A172 (cell line): ENCODE measurements at regions not wholly inside any gene's neighbourhood (a gene's known extent, or its start where the extent isn't known, plus 50 kb on each side); places are given as distances from the start of the nearest gene placed in this dataset.

Source experiments
- DNase-seq: peaks from one replicate; pipeline ENCODE4 v3.0.0-alpha.2; 2015; ENCODE audit warnings: low spot score

GRCh38 chr9:108720191-108720642 is 135.6 kb downstream of the ACTL7B start:
- no peak for DNase-seq

DNA sequence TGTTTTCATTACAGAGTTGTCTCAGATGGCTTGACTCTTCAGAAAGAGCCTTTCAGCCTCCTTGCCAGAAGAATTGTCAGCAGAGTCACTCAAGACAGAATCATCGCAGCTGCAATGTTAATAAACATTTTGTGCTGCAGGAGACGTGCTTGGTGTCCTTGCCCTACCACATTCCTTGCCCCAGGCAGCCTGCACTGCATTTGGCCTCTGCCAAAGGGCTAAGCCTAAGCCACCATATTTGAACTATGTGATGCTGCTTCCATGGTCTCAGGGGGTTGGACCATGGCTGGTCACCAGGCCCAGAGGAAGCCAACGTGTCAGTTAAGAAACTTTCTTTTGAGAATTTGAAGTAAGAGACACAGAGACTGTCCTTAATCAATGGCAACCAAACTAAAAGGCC is 145.4 kb downstream of the ACTL7B start:
- DNase-seq, result no peak

GRCh38 chr9:108709997-108710396 is 145.8 kb downstream of the ACTL7B start:
- no peak for DNase-seq

DNA sequence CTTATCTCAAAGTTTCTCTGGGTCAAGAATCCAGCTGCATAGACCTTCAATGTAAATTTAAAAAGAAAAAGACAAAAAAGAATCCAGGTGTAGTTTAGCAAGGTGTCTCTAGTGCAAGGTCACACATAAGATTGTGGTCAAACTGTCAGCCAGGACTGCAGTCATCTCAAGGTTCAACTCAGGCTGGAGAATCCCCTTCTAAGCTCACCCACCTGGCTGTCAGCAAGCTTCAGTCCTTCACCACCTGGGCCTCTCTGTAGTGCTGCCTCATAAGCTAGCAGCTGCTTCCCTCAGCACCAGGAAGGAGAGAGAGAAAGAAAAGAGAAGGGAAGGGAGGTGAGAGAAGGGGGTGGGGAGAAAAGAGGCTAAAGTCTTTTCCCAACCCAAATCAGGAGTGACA is 146.7 kb downstream of the ACTL7B start:
- DNase-seq, result no peak

DNA sequence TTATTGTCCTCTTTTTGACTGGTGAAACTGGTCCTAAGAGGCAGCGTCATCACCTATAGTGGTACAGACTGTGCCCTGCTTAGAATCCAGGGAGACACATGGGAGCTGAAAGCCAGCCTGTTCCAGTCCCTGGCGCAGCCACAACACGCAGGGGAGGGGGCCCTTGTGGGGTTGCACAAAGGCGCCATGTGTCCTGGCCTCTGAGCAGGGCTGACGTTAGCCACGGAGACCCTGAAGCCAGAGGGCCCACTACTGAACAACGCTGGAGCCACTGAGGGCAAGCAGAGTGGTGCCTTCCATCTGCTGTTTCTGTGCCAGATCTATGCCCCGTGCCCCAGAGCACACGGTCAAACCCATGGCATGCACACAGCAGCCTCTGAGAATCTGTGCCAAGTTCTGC is 147.3 kb downstream of the ACTL7B start:
- no peak for DNase-seq

DNA sequence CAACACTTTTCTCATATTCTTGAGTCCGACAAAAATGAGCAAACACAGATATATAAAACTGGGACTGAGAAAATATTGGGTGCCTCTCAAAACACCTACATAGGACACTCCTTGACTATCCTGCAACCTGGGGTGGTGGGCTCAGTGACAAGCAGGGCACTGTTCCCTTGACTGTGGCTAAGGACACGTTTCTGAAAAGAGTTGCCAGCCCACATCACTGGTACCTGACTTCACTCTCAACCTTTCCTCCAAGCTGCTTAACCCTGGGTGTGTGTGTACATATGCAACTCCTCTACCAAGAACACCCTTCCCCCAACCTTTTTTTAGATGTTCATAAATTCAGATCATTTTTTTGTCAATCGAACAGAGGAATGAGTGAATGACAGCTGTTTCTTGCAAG is 148.7 kb downstream of the ACTL7B start:
- no peak for DNase-seq

DNA sequence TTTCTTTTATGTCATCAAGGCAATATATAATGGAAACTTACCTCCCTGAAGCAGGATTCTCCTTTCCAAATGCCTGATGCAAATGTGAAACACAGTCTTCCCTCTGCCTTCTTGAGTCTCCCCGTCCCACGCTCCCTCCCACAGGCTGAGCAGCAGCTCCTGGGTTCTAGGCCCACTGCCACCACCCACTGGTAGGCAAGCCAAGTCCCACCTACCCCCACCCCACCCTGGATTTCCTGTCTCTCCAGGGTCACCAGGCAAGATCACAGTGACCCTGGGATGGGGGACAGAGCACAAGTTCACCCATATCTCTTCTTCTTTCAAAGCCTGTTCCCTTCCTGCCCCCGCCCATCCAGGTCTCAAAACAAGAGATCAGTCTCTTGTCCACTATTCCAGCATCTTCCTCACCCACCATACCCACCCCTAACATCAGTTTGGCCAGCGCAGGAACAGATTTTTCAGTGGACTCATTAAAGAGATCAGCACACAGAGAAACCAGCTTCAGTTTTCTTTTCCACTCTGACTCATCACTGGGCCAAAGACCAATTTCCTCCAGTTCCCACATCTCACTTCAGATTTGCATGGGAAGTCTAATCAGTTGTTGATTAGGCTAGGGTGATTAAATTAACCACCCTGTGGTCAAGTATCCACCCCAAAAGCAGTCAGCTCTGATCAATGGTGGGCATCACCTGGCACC is 151.5 kb downstream of the ACTL7B start:
- no peak for DNase-seq

DNA sequence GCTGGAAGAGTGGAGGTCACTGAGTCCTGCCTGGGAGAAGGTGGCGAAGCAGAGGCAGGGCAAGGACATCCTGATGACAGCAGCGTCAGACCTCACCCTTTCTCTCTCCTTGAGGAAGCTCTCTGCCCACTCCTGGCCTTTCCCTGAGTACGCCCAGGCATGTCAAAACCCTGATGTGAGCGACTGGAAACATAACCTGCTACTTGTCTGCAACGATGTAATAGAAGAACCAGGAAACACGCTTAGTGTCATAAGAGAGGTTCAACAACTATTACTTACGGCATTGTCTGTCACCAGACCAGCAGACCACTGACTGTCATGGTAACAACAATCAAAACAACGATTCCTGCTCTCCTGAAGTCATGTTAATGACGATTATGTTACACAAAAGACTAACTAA is 152.4 kb downstream of the ACTL7B start:
- no peak for DNase-seq

DNA sequence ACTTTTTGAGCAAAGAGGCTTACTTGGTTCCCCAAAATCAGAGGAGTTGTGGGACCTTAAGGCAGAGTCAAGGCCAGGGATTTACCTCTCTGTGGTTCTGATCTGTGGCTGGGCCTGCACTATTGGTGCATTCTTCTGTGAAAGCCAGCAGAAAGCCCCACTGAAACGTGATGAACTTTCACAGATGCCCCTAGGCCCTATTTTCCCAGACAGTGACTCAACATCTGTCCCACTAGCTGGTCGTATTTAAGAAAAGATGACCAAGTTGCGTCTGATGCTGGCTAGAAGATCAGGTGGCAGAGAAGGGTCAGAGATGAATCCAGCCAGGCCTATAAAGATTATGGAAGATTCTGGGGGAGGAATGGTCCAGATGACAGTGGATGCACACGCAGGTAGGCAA is 153.1 kb downstream of the ACTL7B start:
- DNase-seq, result no peak

DNA sequence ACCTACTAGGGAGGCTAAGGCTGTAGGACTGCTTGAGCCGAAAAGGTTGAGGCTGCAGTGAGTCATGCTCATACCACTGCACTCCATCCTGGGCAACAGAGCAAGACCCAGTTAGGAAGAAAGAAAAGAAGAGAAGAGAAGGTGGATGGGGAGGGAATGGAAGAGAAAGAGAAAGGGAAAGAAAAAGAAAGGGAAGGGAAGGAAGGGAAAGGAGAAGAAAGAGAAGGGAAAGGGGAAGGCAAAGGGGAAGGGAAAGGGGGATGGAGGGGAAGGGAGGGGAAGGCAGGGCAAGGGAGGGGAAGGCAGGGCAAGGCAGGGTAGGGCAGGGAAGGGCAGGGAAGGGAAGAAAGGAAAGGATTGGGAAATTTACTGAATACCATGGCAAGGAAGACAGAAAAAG is 157.0 kb downstream of the ACTL7B start:
- no peak for DNase-seq

DNA sequence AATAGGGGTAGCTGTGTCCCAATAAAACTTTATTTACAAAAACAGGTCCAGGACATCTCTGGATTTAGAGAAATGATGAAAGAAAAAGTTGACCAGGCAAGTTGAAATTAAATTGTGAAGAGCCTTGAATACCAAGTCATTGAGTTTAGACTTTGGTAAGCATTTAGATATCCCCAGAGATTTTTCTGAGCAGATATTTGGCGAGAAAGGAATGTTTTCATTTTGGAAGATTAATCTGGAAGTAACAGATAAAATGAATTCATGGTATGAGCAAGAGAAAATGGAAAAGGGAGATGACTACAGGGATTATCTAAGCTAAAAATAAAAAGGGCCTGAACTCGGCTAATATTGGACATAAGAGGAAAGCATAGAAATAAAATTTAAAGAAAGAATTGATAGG is 157.6 kb downstream of the ACTL7B start:
- no peak for DNase-seq

- DNase-seq, result no peak
Measured at GRCh38 chr9:108696156-108696555, 159.6 kb downstream of the ACTL7B start.

DNA sequence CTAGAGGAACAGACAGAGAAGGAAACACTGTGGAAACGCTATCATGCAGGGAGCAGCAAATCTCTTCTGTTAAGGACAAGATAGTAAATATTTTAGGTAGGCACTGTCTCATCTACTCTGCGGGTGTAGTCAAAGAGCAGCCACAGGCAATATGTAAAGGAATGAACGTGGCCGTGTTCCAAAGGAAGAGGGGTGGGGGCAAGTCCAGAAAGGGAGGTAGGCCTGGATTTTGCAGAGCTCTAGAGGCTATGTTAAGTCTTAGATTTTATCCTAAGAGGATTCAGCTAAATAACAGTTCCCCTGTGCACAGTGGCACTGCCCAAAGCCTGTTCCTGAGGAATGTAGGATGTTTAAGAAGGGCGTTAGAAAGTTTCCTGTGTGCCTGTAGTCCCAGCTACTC is 161.6 kb downstream of the ACTL7B start:
- no peak for DNase-seq

GRCh38 chr9:108691614-108692013 is 164.2 kb downstream of the ACTL7B start:
- no peak for DNase-seq

GRCh38 chr9:108688676-108689075 is 167.1 kb downstream of the ACTL7B start:
- DNase-seq, result no peak

DNA sequence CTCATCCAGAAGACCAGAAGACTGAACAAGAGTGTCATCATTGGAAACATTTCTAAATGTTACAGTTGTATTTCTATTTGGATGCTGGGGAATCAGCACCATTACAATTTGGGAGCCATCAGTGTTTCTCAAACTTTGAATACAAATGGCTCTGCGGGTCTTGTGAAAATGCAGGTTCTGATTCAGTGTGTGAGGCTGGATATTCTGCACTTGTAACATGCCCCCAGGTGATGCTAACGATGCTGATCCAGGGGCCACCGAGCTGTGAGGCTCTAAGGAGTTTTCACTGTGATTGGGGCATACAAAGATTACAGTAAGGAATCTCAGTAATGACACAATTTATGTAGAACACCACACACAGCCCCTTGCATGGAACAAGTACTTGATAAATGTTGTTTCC is 167.7 kb downstream of the ACTL7B start:
- no peak for DNase-seq

DNA sequence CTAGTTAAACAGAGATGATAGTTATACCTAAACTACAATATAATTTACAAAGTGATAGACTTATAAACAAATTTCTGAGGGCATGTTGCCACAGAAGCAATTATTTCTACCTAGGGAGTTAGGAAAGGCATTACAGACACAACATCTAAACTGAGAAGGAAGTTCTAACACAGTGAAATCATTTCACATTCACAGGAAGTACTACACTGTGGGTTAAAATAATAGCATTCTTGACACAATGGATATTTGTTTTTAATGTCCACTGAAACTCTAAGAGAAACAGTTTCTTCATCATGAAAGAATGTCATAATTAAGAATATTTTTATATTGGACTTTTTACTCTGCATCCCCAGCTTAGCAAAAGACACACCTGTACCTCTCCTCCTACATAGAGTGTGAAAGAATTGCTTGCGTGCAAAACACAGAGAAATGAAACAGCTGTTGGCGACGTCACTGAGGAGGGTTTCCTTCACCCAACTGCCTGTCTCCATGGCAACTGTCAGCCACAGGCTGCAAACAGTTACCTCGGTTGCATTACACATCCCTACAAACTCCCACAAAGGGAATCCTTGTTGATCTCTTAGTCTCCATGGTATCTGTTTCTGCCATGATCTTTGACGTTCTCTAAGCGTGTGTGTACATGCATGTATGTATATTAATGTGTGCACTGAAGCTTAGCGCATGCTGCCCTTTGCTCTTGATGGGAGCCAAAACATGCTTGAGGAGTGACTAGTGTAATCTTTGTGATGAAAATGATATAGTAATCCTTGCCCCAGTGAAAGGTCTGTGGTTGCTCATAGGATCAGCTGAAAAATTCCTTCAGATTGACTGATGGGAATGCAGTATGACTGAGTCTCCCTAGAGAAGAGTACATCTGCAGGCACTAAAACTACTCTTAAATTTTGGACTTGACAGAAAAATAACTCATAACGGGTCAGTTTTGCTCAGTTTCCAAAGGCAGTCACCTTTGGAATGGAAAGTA is 168.5 kb downstream of the ACTL7B start:
- DNase-seq, result no peak

DNA sequence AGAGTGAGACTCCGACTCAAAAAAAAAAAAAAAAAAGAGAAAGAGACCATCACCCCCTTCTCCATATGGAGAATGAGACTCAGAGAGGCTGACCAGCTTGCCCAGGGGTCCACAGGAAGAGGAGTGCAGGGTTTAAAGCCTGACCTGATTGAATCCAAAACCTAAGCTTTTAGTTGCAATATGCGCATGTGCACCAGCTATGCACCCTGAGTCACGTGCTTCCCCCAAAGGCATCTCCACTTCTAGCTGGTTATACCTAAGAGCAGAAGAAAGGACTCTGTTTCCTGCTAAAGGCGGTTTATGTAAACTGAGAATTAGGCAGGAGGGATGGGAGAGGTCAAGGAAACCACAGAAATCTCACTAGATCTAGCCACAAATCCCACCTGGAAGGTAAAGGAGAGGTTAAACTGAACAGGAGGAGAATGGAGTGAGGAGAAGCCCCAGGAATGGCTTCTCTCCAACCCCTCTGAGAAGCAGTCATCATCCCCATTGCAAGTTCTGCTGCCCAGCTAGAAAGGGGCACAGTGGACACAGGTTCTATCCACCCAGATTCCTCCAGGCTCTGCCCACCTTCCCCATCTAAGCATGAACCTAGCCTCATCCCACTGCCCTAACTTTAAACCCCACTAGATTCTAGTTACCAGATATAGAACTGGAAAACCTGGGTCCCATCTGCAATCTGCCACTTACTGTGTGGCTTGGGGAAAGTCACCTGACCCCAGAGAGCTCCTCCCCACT is 171.3 kb downstream of the ACTL7B start:
- DNase-seq, result no peak

DNA sequence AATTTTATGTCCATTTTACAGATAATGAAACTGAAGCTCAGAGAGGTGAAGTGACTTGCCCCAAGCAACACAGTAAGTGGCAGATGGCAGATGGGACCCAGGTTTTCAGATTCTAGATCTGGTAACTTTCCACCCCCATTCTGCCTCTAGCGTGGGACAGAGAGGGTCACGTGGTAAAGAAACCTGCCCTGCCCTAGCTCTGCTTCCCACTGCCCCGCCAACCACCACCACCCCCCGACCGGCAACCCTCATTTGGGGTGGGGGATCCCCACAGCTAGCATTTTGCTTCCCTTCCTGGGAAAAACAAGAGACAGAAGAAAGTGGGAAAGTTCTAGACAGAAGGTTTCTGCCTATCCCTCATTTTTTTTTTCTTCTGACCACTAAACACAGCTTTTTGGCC is 172.5 kb downstream of the ACTL7B start:
- DNase-seq, result no peak

DNA sequence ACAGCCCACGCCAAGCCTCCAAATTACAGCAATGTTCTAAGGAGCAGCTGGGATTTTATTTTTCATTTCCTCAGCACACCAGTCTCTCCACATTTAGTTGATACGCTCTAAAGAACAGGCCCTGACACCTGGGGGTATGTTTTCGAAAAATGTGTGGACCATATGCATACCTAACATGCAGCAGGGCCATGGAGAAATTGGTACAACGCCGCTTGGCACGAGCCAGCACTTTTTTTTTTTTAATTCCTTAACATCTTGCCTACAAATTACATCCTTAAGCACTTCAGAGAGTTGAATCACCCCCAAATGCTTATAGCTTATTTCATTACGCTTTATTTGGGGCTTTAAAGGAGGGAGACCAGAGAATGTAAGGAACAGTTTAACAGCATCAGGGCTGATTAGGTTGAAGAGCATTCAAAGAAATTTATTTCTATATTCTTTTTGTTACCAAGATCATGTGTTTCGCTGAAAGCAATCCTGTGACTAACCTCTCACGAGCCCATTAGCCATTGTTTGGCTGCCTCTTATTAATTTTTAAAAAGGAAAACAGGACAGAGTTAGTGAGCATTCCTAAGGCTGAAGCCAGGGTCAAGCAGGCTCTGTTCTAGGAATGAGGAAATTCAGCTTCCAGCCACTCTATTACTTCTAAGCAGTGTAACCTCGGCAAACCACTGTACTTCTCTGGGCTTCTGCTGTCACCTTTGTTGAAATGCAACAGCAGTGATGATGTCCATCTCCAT is 173.8 kb downstream of the ACTL7B start:
- no peak for DNase-seq

DNA sequence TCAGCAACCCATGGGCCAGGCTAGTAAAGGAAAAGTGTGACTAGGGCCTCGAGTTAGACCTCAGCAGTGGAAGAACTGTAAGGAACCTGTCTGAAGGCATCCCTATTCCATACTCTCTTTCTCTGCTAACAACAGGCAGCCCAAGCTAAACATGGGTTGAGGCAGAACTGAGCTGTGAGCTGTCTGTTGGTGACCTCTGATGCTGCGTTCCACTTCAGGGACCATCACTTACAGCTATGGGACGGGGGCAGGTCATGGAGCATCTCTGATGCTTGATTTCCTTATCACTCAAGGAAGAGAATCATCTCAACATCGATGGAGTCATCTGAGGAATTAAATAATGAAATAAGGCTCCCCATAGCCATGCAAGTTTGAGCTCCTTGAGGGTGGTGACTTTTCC is 174.8 kb downstream of the ACTL7B start:
- no peak for DNase-seq

GRCh38 chr9:108677776-108678175 is 178.0 kb downstream of the ACTL7B start:
- DNase-seq, result no peak
